Mesenchymal stem cell (in vitro differentiated cells and primary cell): ENCODE measurements at regions not wholly inside any gene's neighbourhood (a gene's known extent, or its start where the extent isn't known, plus 50 kb on each side); places are given as distances from the start of the nearest gene placed in this dataset.

Experiments used
- DNase-seq: peaks from one replicate; pipeline ENCODE4 v3.0.0-alpha.2; 2013
- H2AFZ ChIP-seq: one replicate; pipeline ENCODE4 v1.6.1; 2013; ENCODE audit warnings: low read depth, mild to moderate bottlenecking, control low read depth, inconsistent platforms, low read length, moderate library complexity
- H2AK5ac ChIP-seq: 2 replicates; pipeline ENCODE4 v1.6.1; 2013; ENCODE audit warnings: low read length, moderate library complexity, mild to moderate bottlenecking, inconsistent platforms; ENCODE audit not compliant: severe bottlenecking
- H2BK120ac ChIP-seq: one replicate; pipeline ENCODE4 v1.6.1; 2013; ENCODE audit warnings: low read depth, mild to moderate bottlenecking, inconsistent platforms, low read length, moderate library complexity
- H2BK12ac ChIP-seq, 2 experiments: one replicate each; pipeline ENCODE4 v1.6.1; 2013; ENCODE audit warnings: inconsistent platforms in 2 of 2, low read length in 2 of 2, mild to moderate bottlenecking in 2 of 2, moderate library complexity in 2 of 2, control low read depth in 1 of 2
- H2BK15ac ChIP-seq: one replicate; pipeline ENCODE4 v1.6.1; 2013; ENCODE audit warnings: mild to moderate bottlenecking, low read depth, inconsistent platforms; ENCODE audit not compliant: poor library complexity, severe bottlenecking
- H2BK5ac ChIP-seq: 2 replicates; pipeline ENCODE4 v1.6.1; 2013; ENCODE audit warnings: low read depth, mild to moderate bottlenecking, low read length, control low read depth, inconsistent platforms; ENCODE audit not compliant: poor library complexity, severe bottlenecking
- H3K14ac ChIP-seq, 2 experiments: one replicate each; pipeline ENCODE4 v1.6.1; 2013; ENCODE audit warnings: inconsistent platforms in 2 of 2, low read length in 2 of 2, control low read depth in 1 of 2, mild to moderate bottlenecking in 1 of 2, moderate library complexity in 1 of 2
- H3K18ac ChIP-seq, 2 experiments: one replicate each; pipeline ENCODE4 v1.6.1; 2013; ENCODE audit warnings: inconsistent platforms in 2 of 2, low read length in 2 of 2, control low read depth in 1 of 2, low read depth in 1 of 2, mild to moderate bottlenecking in 1 of 2
- H3K23ac ChIP-seq, 2 experiments: one replicate each; pipeline ENCODE4 v1.6.1; 2013; ENCODE audit warnings: inconsistent platforms in 2 of 2, low read length in 2 of 2, mild to moderate bottlenecking in 2 of 2, moderate library complexity in 2 of 2, control low read depth in 1 of 2
- H3K27ac ChIP-seq: 2 replicates; pipeline ENCODE4 v1.5.1; 2013; ENCODE audit warnings: mild to moderate bottlenecking, moderate library complexity, low read length, control low read depth, inconsistent platforms; ENCODE audit not compliant: poor library complexity, severe bottlenecking
- H3K27me3 ChIP-seq, 2 experiments: 2 replicates each; pipeline versions ENCODE4 v1.6.1 to v1.7.0; 2013; ENCODE audit warnings: low read length in 2 of 2, mild to moderate bottlenecking in 2 of 2, moderate library complexity in 2 of 2, control low read depth in 1 of 2, inconsistent platforms in 1 of 2; ENCODE audit not compliant: control insufficient read depth in 1 of 2, insufficient read depth in 1 of 2
- H3K36me3 ChIP-seq, 2 experiments: 2 replicates each; pipeline versions ENCODE4 v1.6.1 to v1.7.0; 2013; ENCODE audit warnings: low read length in 2 of 2, control low read depth in 1 of 2, inconsistent platforms in 1 of 2, low read depth in 1 of 2, mild to moderate bottlenecking in 1 of 2; ENCODE audit not compliant: insufficient read depth in 2 of 2, control insufficient read depth in 1 of 2
- H3K4ac ChIP-seq, 2 experiments: one replicate each; pipeline ENCODE4 v1.6.1; 2013; ENCODE audit warnings: inconsistent platforms in 2 of 2, low read length in 2 of 2, mild to moderate bottlenecking in 2 of 2, moderate library complexity in 2 of 2, control low read depth in 1 of 2, low read depth in 1 of 2
- H3K4me1 ChIP-seq: 2 replicates; pipeline ENCODE4 v1.6.1; 2013; ENCODE audit warnings: low read depth, low read length, control low read depth; ENCODE audit not compliant: control insufficient read depth, insufficient read depth
- H3K4me2 ChIP-seq: 2 replicates; pipeline ENCODE4 v1.6.1; 2013; ENCODE audit warnings: low read length, mild to moderate bottlenecking, inconsistent platforms; ENCODE audit not compliant: poor library complexity, severe bottlenecking
- H3K4me3 ChIP-seq, 2 experiments: 2 replicates each; pipeline versions ENCODE4 v1.5.1 to v1.7.0; 2013; ENCODE audit warnings: low read length in 2 of 2, mild to moderate bottlenecking in 2 of 2, control low read depth in 1 of 2, low read depth in 1 of 2; ENCODE audit not compliant: insufficient read depth in 1 of 2
- H3K79me1 ChIP-seq: replicated peaks from 2 replicates; pipeline ENCODE4 v1.6.1; 2013; ENCODE audit warnings: mild to moderate bottlenecking, control low read depth, low read length, inconsistent platforms; ENCODE audit not compliant: poor library complexity, severe bottlenecking
- H3K9ac ChIP-seq: 2 replicates; pipeline ENCODE4 v1.7.0; 2013; ENCODE audit warnings: mild to moderate bottlenecking, low read length, moderate library complexity
- H3K9me3 ChIP-seq: 2 replicates; pipeline ENCODE4 v1.7.0; 2013; ENCODE audit warnings: mild to moderate bottlenecking, low read length; ENCODE audit not compliant: control insufficient read depth
- H4K8ac ChIP-seq: one replicate; pipeline ENCODE4 v1.6.1; 2013; ENCODE audit warnings: inconsistent platforms, mild to moderate bottlenecking, low read length, moderate library complexity
- H4K91ac ChIP-seq: one replicate; pipeline ENCODE4 v1.6.1; 2013; ENCODE audit warnings: mild to moderate bottlenecking, low read length, inconsistent platforms
- WGBS: methylation state at CpG from one replicate; pipeline ENCODE4 v1.1.7; 2013; ENCODE audit warnings: mixed read lengths; 5-methylcytosine and 5-hydroxymethylcytosine counted together

DNA sequence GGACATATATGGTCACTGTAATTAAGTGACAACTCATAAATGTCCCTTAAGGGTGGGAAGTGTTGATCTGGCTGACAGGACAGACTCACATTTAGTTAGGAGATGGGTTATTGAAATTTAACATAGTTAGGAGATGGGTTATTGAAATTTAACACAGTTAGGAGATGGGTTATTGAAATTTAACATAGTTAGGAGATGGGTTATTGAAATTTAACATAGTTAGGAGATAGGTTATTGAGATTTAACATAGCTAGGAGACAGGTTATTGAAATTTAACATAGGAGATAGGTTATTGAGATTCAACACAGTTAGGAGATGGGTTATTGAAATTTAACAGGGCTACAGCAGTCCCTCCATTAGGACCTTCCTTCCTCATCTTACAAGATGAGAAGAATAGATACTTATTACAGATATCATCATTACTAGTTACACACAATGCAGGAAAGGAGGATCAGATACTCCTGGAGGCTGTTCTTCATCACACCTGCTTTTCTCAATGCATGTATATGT is 98.5 kb downstream of the MTNR1B start:
- Histone ChIP-seq H3K27me3 (no peaks in the 10 kb centered on the region), H3K9ac (no peak overlapping the region), H3K36me3 (no peaks in the 10 kb centered on the region), H3K14ac (no peak overlapping the region), H3K27ac (no peak overlapping the region), H2AK5ac (no peak overlapping the region), H3K23ac (no peak overlapping the region), H3K18ac (no peak overlapping the region), H2BK12ac (no peak overlapping the region), H2BK120ac (no peak overlapping the region), H3K79me1 (no peaks in the 10 kb centered on the region), H3K4me3 (no peak overlapping the region), H3K4me1 (peaks cover 2% of the 10 kb centered on the region), H4K8ac (no peak overlapping the region), H3K9me3 (no peaks in the 10 kb centered on the region), H2BK15ac (no peak overlapping the region), H2BK5ac (no peak overlapping the region), H2AFZ (no peak overlapping the region), H4K91ac (no peak overlapping the region), H3K4ac (no peak overlapping the region), H3K4me2 (no peak overlapping the region)
- no peak for DNase-seq

DNA sequence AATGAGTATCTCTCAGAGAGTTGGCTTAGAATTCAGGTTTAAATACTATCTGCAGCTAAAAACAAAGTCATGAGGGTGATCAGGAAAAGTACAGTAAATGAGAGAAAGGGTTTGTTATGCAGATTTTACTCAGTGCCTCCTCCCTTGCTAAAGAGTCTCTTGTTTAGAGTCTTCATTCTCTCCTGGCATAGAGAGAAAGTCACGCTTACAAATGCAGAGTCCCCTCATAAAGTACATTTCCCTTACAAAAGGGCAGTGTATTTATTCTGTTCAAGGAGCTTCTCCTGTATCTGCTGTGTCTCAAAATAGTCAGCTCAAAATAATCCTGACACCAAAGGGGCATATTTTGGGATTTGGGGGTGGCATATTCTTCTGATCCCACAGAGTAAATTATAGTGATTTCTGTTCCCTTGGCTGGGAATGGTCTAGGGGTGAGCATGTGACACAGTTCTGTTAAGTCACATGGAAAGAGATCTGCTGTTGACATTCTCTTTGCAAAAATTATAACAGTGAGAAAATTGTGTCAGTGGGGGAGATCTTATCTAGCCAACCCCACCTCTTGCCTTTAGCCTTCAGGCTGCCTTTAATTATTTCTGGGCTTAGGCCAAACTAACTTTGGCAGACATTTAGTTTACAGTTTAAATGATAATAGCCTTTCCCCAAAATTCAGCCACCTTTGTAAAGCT is 102.9 kb downstream of the MTNR1B start:
- no CpG with 5 or more reads among the region's 1 CpG for WGBS

DNA sequence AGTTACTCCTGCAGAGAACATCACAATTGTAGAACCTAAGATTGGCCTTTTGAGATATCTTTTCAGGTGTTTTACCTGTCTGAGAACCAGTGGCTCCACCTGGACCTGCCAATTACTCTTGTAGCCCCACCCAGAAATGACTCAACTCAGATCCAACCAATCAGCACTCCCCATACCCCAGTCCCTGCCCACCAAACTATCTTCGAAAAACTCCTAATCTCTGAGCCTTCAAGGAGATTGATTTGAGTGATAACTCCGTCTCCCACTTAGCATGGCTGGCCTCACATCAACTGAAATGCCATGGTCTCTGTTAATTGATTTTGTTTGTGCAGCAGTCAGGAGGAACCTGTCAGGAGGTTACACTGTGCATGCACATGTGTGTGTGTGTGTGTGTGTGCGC is 103.6 kb downstream of the MTNR1B start:
- H3K27me3 ChIP-seq, result no peaks in the 10 kb centered on the region

More for the DNA sequence above, 102.9 kb downstream of the MTNR1B start:
- Histone ChIP-seq H2BK12ac (no peak overlapping the region), H2BK5ac (no peak overlapping the region), H2AFZ (no peak overlapping the region), H2BK120ac (no peak overlapping the region), H3K18ac (no peak overlapping the region), H4K91ac (no peak overlapping the region), H3K4me1 (no peaks in the 10 kb centered on the region), H3K4ac (no peak overlapping the region), H3K4me2 (no peak overlapping the region), H3K4me3 (no peak overlapping the region), H3K27ac (no peak overlapping the region), H3K79me1 (no peaks in the 10 kb centered on the region), H2AK5ac (no peak overlapping the region), H3K36me3 (no peaks in the 10 kb centered on the region), H2BK15ac (no peak overlapping the region), H3K9me3 (no peaks in the 10 kb centered on the region), H3K14ac (no peak overlapping the region), H3K27me3 (no peaks in the 10 kb centered on the region), H4K8ac (no peak overlapping the region), H3K9ac (no peak overlapping the region), H3K23ac (no peak overlapping the region)
- no peak for DNase-seq

DNA sequence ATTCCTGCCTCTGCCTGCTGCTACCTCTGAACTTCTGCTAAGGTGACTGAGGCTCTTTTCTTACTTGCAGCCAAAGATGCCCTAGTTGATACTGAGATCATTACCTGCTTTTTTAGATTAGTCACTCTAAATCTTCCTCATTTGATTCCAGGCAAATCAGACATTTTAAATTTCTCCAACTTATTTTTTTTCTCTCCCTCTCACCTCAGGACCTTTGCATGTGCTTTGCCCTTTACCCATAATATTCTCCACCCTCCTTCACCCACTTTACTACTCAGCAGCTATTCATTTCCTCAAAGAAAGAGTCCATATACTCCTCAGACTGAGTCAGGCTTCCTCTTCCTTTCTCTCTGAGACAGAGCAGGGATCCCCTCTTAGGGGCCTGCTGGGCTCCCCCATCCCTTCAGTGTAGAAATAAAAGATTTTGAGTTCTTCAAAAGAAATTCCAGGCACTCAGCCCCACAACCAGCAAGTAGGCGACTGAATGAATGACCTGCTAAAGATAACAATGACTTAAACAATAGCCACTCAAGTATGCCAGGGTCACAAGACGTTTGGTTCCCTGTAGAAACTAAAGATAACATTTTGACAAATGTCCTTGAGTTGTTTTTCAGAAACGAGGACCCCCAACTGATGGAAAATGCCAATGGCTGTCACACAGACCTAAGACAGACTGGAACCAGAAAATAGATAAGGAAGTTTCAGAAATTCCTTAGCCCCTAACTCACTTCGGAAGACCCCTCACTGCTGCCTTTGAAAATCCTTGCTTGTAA is 104.2 kb downstream of the MTNR1B start:
- H4K91ac ChIP-seq, result no peak overlapping the region
- H3K79me1 ChIP-seq, result no peaks in the 10 kb centered on the region
- H3K27me3 ChIP-seq, result no peaks in the 10 kb centered on the region
- H3K27ac ChIP-seq, result no peak overlapping the region
- H3K4ac ChIP-seq, result no peak overlapping the region
- no peak overlapping the region for H2AK5ac ChIP-seq
- no peak overlapping the region for H2BK12ac ChIP-seq
- H2BK15ac ChIP-seq, result no peak overlapping the region
- DNase-seq, result no peak
- no peak overlapping the region for H3K23ac ChIP-seq
- H2BK5ac ChIP-seq, result no peak overlapping the region
- H3K4me2 ChIP-seq, result no peak overlapping the region
- H3K14ac ChIP-seq, result no peak overlapping the region
- H3K9ac ChIP-seq, result no peak overlapping the region
- no peaks in the 10 kb centered on the region for H3K36me3 ChIP-seq
- no peak overlapping the region for H3K4me3 ChIP-seq
- no peak overlapping the region for H4K8ac ChIP-seq
- no peaks in the 10 kb centered on the region for H3K4me1 ChIP-seq
- WGBS, result 21% methylated on average over 4 of the region's 4 CpGs
- no peak overlapping the region for H2AFZ ChIP-seq
- H2BK120ac ChIP-seq, result no peak overlapping the region
- no peak overlapping the region for H3K18ac ChIP-seq
- H3K9me3 ChIP-seq, result no peaks in the 10 kb centered on the region

More for the DNA sequence above, 103.6 kb downstream of the MTNR1B start:
- Histone ChIP-seq H2AFZ (no peak overlapping the region), H4K8ac (no peak overlapping the region), H4K91ac (no peak overlapping the region), H3K4me2 (no peak overlapping the region), H2BK120ac (no peak overlapping the region), H3K4ac (no peak overlapping the region), H3K9ac (no peak overlapping the region), H3K23ac (no peak overlapping the region), H3K27ac (no peak overlapping the region), H2BK15ac (no peak overlapping the region), H3K4me3 (no peak overlapping the region), H2BK12ac (no peak overlapping the region), H3K36me3 (no peaks in the 10 kb centered on the region), H3K4me1 (no peaks in the 10 kb centered on the region), H3K18ac (no peak overlapping the region), H2BK5ac (no peak overlapping the region), H3K79me1 (no peaks in the 10 kb centered on the region), H2AK5ac (no peak overlapping the region), H3K14ac (no peak overlapping the region), H3K9me3 (no peaks in the 10 kb centered on the region)
- no peak for DNase-seq
- WGBS, result 100% methylated on average over 2 of the region's 3 CpGs
